GM10266 (cell line): ENCODE measurements at regions not wholly inside any gene's neighbourhood (a gene's known extent, or its start where the extent isn't known, plus 50 kb on each side); places are given as distances from the start of the nearest gene placed in this dataset.

Experiments
- DNase-seq: peaks from one replicate; pipeline ENCODE4 v3.0.0; 2012; ENCODE audit errors: extremely low spot score
- CTCF ChIP-seq: IDR thresholded peaks from 2 replicates; pipeline ENCODE4 v1.5.1; 2012; ENCODE audit warnings: mild to moderate bottlenecking, low read depth; ENCODE audit not compliant: control insufficient read depth, insufficient read depth; ENCODE audit errors: missing control alignments

- no peak for TF ChIP-seq CTCF
- no peak for DNase-seq
Measured at GRCh38 chr22:27198518-27199035, 541.2 kb downstream of the MIAT start.

GRCh38 chr22:27199354-27199753, 542.0 kb downstream of the MIAT start:
- TF ChIP-seq CTCF = no peak
- no peak for DNase-seq

GRCh38 chr22:27201276-27201675, 543.9 kb downstream of the MIAT start:
- TF ChIP-seq CTCF = no peak
- no peak for DNase-seq

GRCh38 chr22:27201741-27202140, 544.4 kb downstream of the MIAT start:
- no peak for DNase-seq
- TF ChIP-seq CTCF = no peak

GRCh38 chr22:27203276-27203660, 545.9 kb downstream of the MIAT start:
- TF ChIP-seq CTCF = no peak
- no peak for DNase-seq

GRCh38 chr22:27204280-27204679, 546.9 kb downstream of the MIAT start:
- DNase-seq = no peak
- TF ChIP-seq CTCF = no peak

- DNase-seq = no peak
- no peak for TF ChIP-seq CTCF
Measured at GRCh38 chr22:27204817-27205216, 547.4 kb downstream of the MIAT start.
